ENCODE measurements at regions not wholly inside any gene's neighbourhood (a gene's known extent, or its start where the extent isn't known, plus 50 kb on each side); places are given as distances from the start of the nearest gene placed in this dataset.
"Not testable (repeated sequence)": the region's sequence is repeated elsewhere in the genome, so short reads cannot be mapped to it uniquely, and the experiment has no call there.

GRCh38 chr21:14753466-14754258 lies 207.5 kb upstream of the SAMSN1 start:
- DNase-seq: no peak

- no peak for DNase-seq
Observed at GRCh38 chr21:14753069-14753465, 207.0 kb upstream of the SAMSN1 start.

GRCh38 chr21:14752345-14752909 lies 206.3 kb upstream of the SAMSN1 start:
- DNase-seq: no peak

- no peak for DNase-seq
Observed at GRCh38 chr21:14751602-14752344, 205.7 kb upstream of the SAMSN1 start.

GRCh38 chr21:14751011-14751410 lies 204.9 kb upstream of the SAMSN1 start:
- DNase-seq: no peak

GRCh38 chr21:14750041-14750440 lies 203.9 kb upstream of the SAMSN1 start:
- no peak for DNase-seq

GRCh38 chr21:14748662-14749061 lies 202.5 kb upstream of the SAMSN1 start:
- no peak for DNase-seq

GRCh38 chr21:14744368-14744767 lies 198.3 kb upstream of the SAMSN1 start:
- no peak for DNase-seq

- DNase-seq: no peak
Observed at GRCh38 chr21:14742119-14742518, 196.0 kb upstream of the SAMSN1 start.

- DNase-seq: no peak
Observed at GRCh38 chr21:14741256-14741655, 195.1 kb upstream of the SAMSN1 start.

- no peak for DNase-seq
Observed at GRCh38 chr21:14740692-14741091, 194.6 kb upstream of the SAMSN1 start.

GRCh38 chr21:14740116-14740515 lies 194.0 kb upstream of the SAMSN1 start:
- DNase-seq: no peak

GRCh38 chr21:14739590-14739989 lies 193.5 kb upstream of the SAMSN1 start:
- DNase-seq: no peak

- DNase-seq: not testable (repeated sequence)
Observed at GRCh38 chr21:14738576-14738975, 192.5 kb upstream of the SAMSN1 start.

GRCh38 chr21:14737922-14738321 lies 191.8 kb upstream of the SAMSN1 start:
- peak; percentile 36 for DNase-seq

- no peak for DNase-seq
Observed at GRCh38 chr21:14737284-14737691, 191.2 kb upstream of the SAMSN1 start.

- DNase-seq: no peak
Observed at GRCh38 chr21:14736672-14737071, 190.6 kb upstream of the SAMSN1 start.

- no peak for DNase-seq
Observed at GRCh38 chr21:14736162-14736561, 190.0 kb upstream of the SAMSN1 start.

- DNase-seq: no peak
Observed at GRCh38 chr21:14734833-14735232, 188.7 kb upstream of the SAMSN1 start.

GRCh38 chr21:14734191-14734590 lies 188.1 kb upstream of the SAMSN1 start:
- DNase-seq: no peak

- DNase-seq: no peak
Observed at GRCh38 chr21:14725219-14725618, 179.1 kb upstream of the SAMSN1 start.

GRCh38 chr21:14722841-14723483 lies 176.8 kb upstream of the SAMSN1 start:
- DNase-seq: no peak

- DNase-seq: no peak
Observed at GRCh38 chr21:14720237-14720636, 174.1 kb upstream of the SAMSN1 start.

- no peak for DNase-seq
Observed at GRCh38 chr21:14718951-14719350, 172.8 kb upstream of the SAMSN1 start.
